ENCODE measurements at regions not wholly inside any gene's neighbourhood (a gene's known extent, or its start where the extent isn't known, plus 50 kb on each side); places are given as distances from the start of the nearest gene placed in this dataset.

GRCh38 chr5:105030153-105030552 is 1467.6 kb upstream of the NUDT12 start:
- no peak for TF ChIP-seq CTCF (IDR thresholded peaks at IDR 0.05; ENCODE audit: low read depth, low read length, missing control alignments)
- DNase-seq (ENCODE audit: extremely low read depth, low read depth) = no peak
- no peak overlapping the region for H3K4me3 ChIP-seq (replicated peaks; ENCODE audit: low read depth, low read length)

GRCh38 chr5:105015098-105015497 is 1452.5 kb upstream of the NUDT12 start:
- no peak for TF ChIP-seq CTCF (IDR thresholded peaks at IDR 0.05; ENCODE audit: low read depth, low read length, missing control alignments)
- H3K4me3 ChIP-seq (replicated peaks; ENCODE audit: low read depth, low read length) = no peak overlapping the region
- DNase-seq (ENCODE audit: extremely low read depth, low read depth) = no peak

- no peak overlapping the region for H3K4me3 ChIP-seq (replicated peaks; ENCODE audit: low read depth, low read length)
- TF ChIP-seq CTCF (IDR thresholded peaks at IDR 0.05; ENCODE audit: low read depth, low read length, missing control alignments) = no peak
- no peak for DNase-seq (ENCODE audit: extremely low read depth, low read depth)
These were observed 1436.0 kb upstream of the NUDT12 start for GRCh38 chr5:104998572-104998971.

- no peak overlapping the region for H3K4me3 ChIP-seq (replicated peaks; ENCODE audit: low read depth, low read length)
- DNase-seq (ENCODE audit: extremely low read depth, low read depth) = no peak
- no peak for TF ChIP-seq CTCF (IDR thresholded peaks at IDR 0.05; ENCODE audit: low read depth, low read length, missing control alignments)
These were observed 1435.6 kb upstream of the NUDT12 start for GRCh38 chr5:104998169-104998568.

- TF ChIP-seq CTCF (IDR thresholded peaks at IDR 0.05; ENCODE audit: low read depth, low read length, missing control alignments) = no peak
- no peak overlapping the region for H3K4me3 ChIP-seq (replicated peaks; ENCODE audit: low read depth, low read length)
- DNase-seq (ENCODE audit: extremely low read depth, low read depth) = no peak
These were observed 1424.5 kb upstream of the NUDT12 start for GRCh38 chr5:104987074-104987473.

- no peak for DNase-seq (ENCODE audit: extremely low read depth, low read depth)
- H3K4me3 ChIP-seq (replicated peaks; ENCODE audit: low read depth, low read length) = no peak overlapping the region
- no peak for TF ChIP-seq CTCF (IDR thresholded peaks at IDR 0.05; ENCODE audit: low read depth, low read length, missing control alignments)
These were observed 1414.9 kb upstream of the NUDT12 start for GRCh38 chr5:104977529-104977928.

GRCh38 chr5:104967806-104968410 is 1405.3 kb upstream of the NUDT12 start:
- TF ChIP-seq CTCF (IDR thresholded peaks at IDR 0.05; ENCODE audit: low read depth, low read length, missing control alignments) = no peak
- no peak for DNase-seq (ENCODE audit: extremely low read depth, low read depth)
- no peak overlapping the region for H3K4me3 ChIP-seq (replicated peaks; ENCODE audit: low read depth, low read length)

Measured in HFF-Myc (cell line).